ENCODE measurements at regions not wholly inside any gene's neighbourhood (a gene's known extent, or its start where the extent isn't known, plus 50 kb on each side); places are given as distances from the start of the nearest gene placed in this dataset.
A peak's percentile ranks its signal among the peaks of the same experiment; 100 is the strongest.

- TF ChIP-seq TAF1 (IDR thresholded peaks at IDR 0.05; ENCODE audit: low read depth, low read length) (no peak), CTCF (IDR thresholded peaks at IDR 0.05; ENCODE audit: control extremely low read depth in 1 of 3, insufficient read depth in 1 of 3, low read depth in 1 of 3, low read length in 3 of 3) (no peak)
- H2BK120ac ChIP-seq (replicated peaks; ENCODE audit: low read depth, low read length) = no peak overlapping the region
- POLR2A ChIA-PET (ENCODE audit: partially characterized antibody) = interaction anchor here (0.7 kb wide), 1 partner anchor 192 kb away, joined by 3 read pairs; no protein-coding TSS in a partner anchor
- no peaks in the 10 kb centered on the region for H3K23me2 ChIP-seq (ENCODE audit: low read depth, low read length)
- FAIRE-seq (no peak), DNase-seq (ENCODE audit: low read depth in 1 of 2, low spot score in 2 of 2) (no peak)
- H4K5ac ChIP-seq (ENCODE audit: insufficient read length, low read depth, low read length) = no peak overlapping the region
- H3K14ac ChIP-seq (ENCODE audit: insufficient read length) = no peak overlapping the region
- H3K27ac ChIP-seq (ENCODE audit: low read depth, low read length) = no peak overlapping the region
- H2BK20ac ChIP-seq (ENCODE audit: low read length) = no peak overlapping the region
- no peaks in the 10 kb centered on the region for H3K27me3 ChIP-seq (replicated peaks in 1 of 4; ENCODE audit: control insufficient read depth in 3 of 4, extremely low read depth in 1 of 4, insufficient read depth in 3 of 4, low read length in 3 of 4)
- no peak overlapping the region for H3K9ac ChIP-seq (replicated peaks in 1 of 4; ENCODE audit: extremely low read depth in 1 of 4, low read depth in 3 of 4, low read length in 3 of 4)
- no peaks in the 10 kb centered on the region for H3K9me3 ChIP-seq (ENCODE audit: insufficient read depth in 2 of 2, low read depth in 1 of 2, low read length in 1 of 2)
- H3K4me3 ChIP-seq (ENCODE audit: extremely low read depth in 1 of 4, insufficient read depth in 2 of 4, low read depth in 3 of 4, low read length in 4 of 4) = no peak overlapping the region
- H4K91ac ChIP-seq (replicated peaks; ENCODE audit: insufficient read length, low read length) = no peak overlapping the region
- WGBS, 2 experiments (ENCODE audit: extremely low coverage in 1 of 2, insufficient coverage in 1 of 2, insufficient read length in 1 of 2, insufficient replicate concordance in 2 of 2, low coverage in 1 of 2, low lambda C conversion rate in 2 of 2, missing lambda C conversion rate in 1 of 2) = 90% methylated on average over 5 of the region's 5 CpGs; no CpG with 5 or more reads in 1 of the 2 experiments
- no peaks in the 10 kb centered on the region for H3K79me2 ChIP-seq (ENCODE audit: control insufficient read depth in 1 of 2, insufficient read depth in 2 of 2, low read length in 2 of 2)
- no peaks in the 10 kb centered on the region for H3K4me1 ChIP-seq (replicated peaks in 1 of 4; ENCODE audit: control insufficient read depth in 3 of 4, insufficient read depth in 4 of 4, low read length in 3 of 4)
- no peak overlapping the region for H2AK5ac ChIP-seq (ENCODE audit: low read depth, low read length)
- no peak overlapping the region for H2BK12ac ChIP-seq (ENCODE audit: low read depth, low read length)
- H3K23ac ChIP-seq (ENCODE audit: insufficient read length) = no peak overlapping the region
- H2AFZ ChIP-seq (ENCODE audit: low read length) = peak overlapping the region; percentile 48; the same call in 1 of the 2 replicates
- H3K79me1 ChIP-seq (ENCODE audit: low read depth, low read length) = no peaks in the 10 kb centered on the region
- no peak overlapping the region for H3K4ac ChIP-seq (replicated peaks; ENCODE audit: insufficient read length, low read depth, low read length)
- H2BK15ac ChIP-seq (ENCODE audit: low read length) = no peak overlapping the region
- H4K8ac ChIP-seq (ENCODE audit: extremely low read depth, insufficient read depth, low read length) = no peak overlapping the region
- no peak overlapping the region for H3K56ac ChIP-seq (replicated peaks; ENCODE audit: insufficient read length, low read depth, low read length)
- CTCF ChIA-PET (ENCODE audit: partially characterized antibody) = interaction anchor here (0.8 to 1.4 kb wide), 4 partner anchors 9 to 200 kb away, joined by 3 read pairs; no protein-coding TSS in a partner anchor
- H4K20me1 ChIP-seq (replicated peaks in 1 of 2; ENCODE audit: control insufficient read depth in 1 of 2, insufficient read depth in 2 of 2, low read length in 2 of 2) = no peaks in the 10 kb centered on the region
- no peak overlapping the region for H3K4me2 ChIP-seq (ENCODE audit: insufficient read depth in 1 of 2, low read depth in 2 of 2, low read length in 2 of 2)
- H3K18ac ChIP-seq (ENCODE audit: extremely low read depth, low read length) = no peak overlapping the region
- H2BK5ac ChIP-seq (ENCODE audit: low read depth, low read length) = no peak overlapping the region
- H3K36me3 ChIP-seq (ENCODE audit: control insufficient read depth in 2 of 4, insufficient read depth in 4 of 4, low read length in 3 of 4) = no peaks in the 10 kb centered on the region
Measured at GRCh38 chr2:121969166-121969565, 213.7 kb downstream of the TSN start.
